Neural cell (in vitro differentiated cells): ENCODE measurements at regions not wholly inside any gene's neighbourhood (a gene's known extent, or its start where the extent isn't known, plus 50 kb on each side); places are given as distances from the start of the nearest gene placed in this dataset.

ENCODE experiments used
- H2AFZ ChIP-seq: fragments of 200-600, 300-800 bp; sonication (generic), shearing (Covaris generic); 2 replicates; pipeline ENCODE4 v1.6.0; 2014; ENCODE audit warnings: low read depth, mild to moderate bottlenecking, antibody characterized with exemption, low read length, moderate library complexity
- H3F3A ChIP-seq: fragments of 200-600 bp; shearing (Covaris generic); 2 replicates; pipeline ENCODE4 v1.6.1; 2016; ENCODE audit warnings: mild to moderate bottlenecking, moderate library complexity, mixed read lengths, antibody characterized with exemption, low read length; ENCODE audit not compliant: insufficient read depth, poor library complexity, severe bottlenecking
- H3K27ac ChIP-seq: fragments of 200-600, 300-800 bp; sonication (generic), shearing (Covaris generic); 2 replicates; pipeline ENCODE4 v1.5.1; 2014; ENCODE audit warnings: mild to moderate bottlenecking, low read length, moderate library complexity
- H3K27me3 ChIP-seq: fragments of 300-800, 200-600 bp; sonication (generic), shearing (Covaris generic); 2 replicates; pipeline ENCODE4 v1.6.0; 2014; ENCODE audit warnings: mild to moderate bottlenecking, low read depth, low read length, moderate library complexity; ENCODE audit not compliant: insufficient read depth
- H3K36me3 ChIP-seq: fragments of 300-800, 200-600 bp; sonication (generic), shearing (Covaris generic); 2 replicates; pipeline ENCODE4 v1.5.1; 2014; ENCODE audit warnings: mild to moderate bottlenecking, antibody characterized with exemption, low read length, moderate library complexity; ENCODE audit not compliant: insufficient read depth
- H3K4me2 ChIP-seq: fragments of 300-800, 200-600 bp; sonication (generic), shearing (Covaris generic); 2 replicates; pipeline ENCODE4 v1.6.0; 2014; ENCODE audit warnings: mild to moderate bottlenecking, low read length
- H3K4me3 ChIP-seq: fragments of 300-800, 200-600 bp; sonication (generic), shearing (Covaris generic); 2 replicates; pipeline ENCODE4 v1.5.1; 2014; ENCODE audit warnings: mild to moderate bottlenecking, low read length, moderate library complexity
- H3K79me2 ChIP-seq: fragments of 200-600 bp; shearing (Covaris generic); replicated peaks from 2 replicates; pipeline ENCODE4 v1.6.0; 2014; ENCODE audit warnings: mild to moderate bottlenecking, low read length, moderate library complexity; ENCODE audit not compliant: insufficient read depth
- H3K9ac ChIP-seq: fragments of 300-800, 200-600 bp; sonication (generic), shearing (Covaris generic); 2 replicates; pipeline ENCODE4 v1.6.1; 2016; ENCODE audit warnings: mild to moderate bottlenecking, low read length, mixed read lengths
- H3K9me2 ChIP-seq: fragments of 200-600 bp; shearing (Covaris generic); 2 replicates; pipeline ENCODE4 v1.6.1; 2016; ENCODE audit warnings: mild to moderate bottlenecking, low read length, mixed read lengths; ENCODE audit not compliant: insufficient read depth
- H3K9me3 ChIP-seq: fragments of 200-600, 300-800 bp; sonication (generic), shearing (Covaris generic); 2 replicates; pipeline ENCODE4 v1.6.1; 2016; ENCODE audit warnings: mild to moderate bottlenecking, mixed run types, low read length, moderate library complexity, mixed read lengths
- H4K20me1 ChIP-seq: fragments of 200-600 bp; shearing (Covaris generic); 2 replicates; pipeline ENCODE4 v1.6.1; 2016; ENCODE audit warnings: mild to moderate bottlenecking, mixed run types; ENCODE audit not compliant: insufficient read depth
- CTCF ChIP-seq: fragments of 450-650 bp; IDR thresholded peaks from 2 replicates; pipeline ENCODE4 v1.5.1; 2014; ENCODE audit warnings: antibody characterized with exemption, mild to moderate bottlenecking, moderate library complexity; ENCODE audit not compliant: poor library complexity, severe bottlenecking
- EP300 ChIP-seq: fragments of 450-650 bp; conservative IDR thresholded peaks from 2 replicates; pipeline ENCODE4 v1.6.1; 2014; ENCODE audit warnings: antibody characterized with exemption, mild to moderate bottlenecking, moderate library complexity; ENCODE audit not compliant: poor library complexity, severe bottlenecking
- EZH2 ChIP-seq: fragments of 200-600, 300-800 bp; shearing (Covaris generic), sonication (generic); IDR thresholded peaks from 2 replicates; pipeline ENCODE4 v1.6.1; 2014; ENCODE audit warnings: antibody characterized with exemption, low read length, borderline replicate concordance, mild to moderate bottlenecking; ENCODE audit not compliant: insufficient read depth, poor library complexity, severe bottlenecking
- MXI1 ChIP-seq: fragments of 450-650 bp; conservative IDR thresholded peaks from 2 replicates; pipeline ENCODE4 v1.6.1; 2014; ENCODE audit warnings: antibody characterized with exemption, mild to moderate bottlenecking; ENCODE audit not compliant: poor library complexity, severe bottlenecking
- POLR2AphosphoS5 ChIP-seq: IDR thresholded peaks from 2 replicates; pipeline ENCODE4 v1.6.1; 2012
- RAD21 ChIP-seq: fragments of 450-650 bp; conservative IDR thresholded peaks from 2 replicates; pipeline ENCODE4 v1.6.1; 2014; ENCODE audit warnings: antibody characterized with exemption, mild to moderate bottlenecking, moderate library complexity
- REST ChIP-seq: IDR thresholded peaks from 2 replicates; pipeline ENCODE4 v1.6.1; 2012; ENCODE audit warnings: borderline replicate concordance
- SMC3 ChIP-seq: fragments of 450-650 bp; conservative IDR thresholded peaks from 2 replicates; pipeline ENCODE4 v1.6.1; 2014; ENCODE audit warnings: antibody characterized with exemption, mild to moderate bottlenecking, moderate library complexity; ENCODE audit not compliant: poor library complexity
- TAF1 ChIP-seq: IDR thresholded peaks from 2 replicates; pipeline ENCODE4 v1.6.1; 2012; ENCODE audit warnings: low read depth

- H3K9me2 ChIP-seq = no peaks in the 10 kb centered on the region
- H3K27ac ChIP-seq = no peak overlapping the region
- no peaks in the 10 kb centered on the region for H3K79me2 ChIP-seq
- no peak overlapping the region for H3K4me2 ChIP-seq
- H4K20me1 ChIP-seq = no peaks in the 10 kb centered on the region
- no peaks in the 10 kb centered on the region for H3F3A ChIP-seq
- H3K9ac ChIP-seq = no peak overlapping the region
- H3K9me3 ChIP-seq = no peaks in the 10 kb centered on the region
- no peaks in the 10 kb centered on the region for H3K36me3 ChIP-seq
- no peaks in the 10 kb centered on the region for H3K27me3 ChIP-seq
- TF ChIP-seq SMC3 = no peak
- TF ChIP-seq TAF1 = no peak
- TF ChIP-seq EP300 = no peak
- TF ChIP-seq MXI1 = no peak
- no peak for TF ChIP-seq RAD21
- no peak for TF ChIP-seq REST
- no peak for TF ChIP-seq POLR2AphosphoS5
- H3K4me3 ChIP-seq = no peak overlapping the region
- H2AFZ ChIP-seq = no peak overlapping the region
These were observed 379.6 kb downstream of the SLITRK6 start for GRCh38 chr13:85419611-85420010.

GRCh38 chr13:85417807-85418206 lies 381.4 kb downstream of the SLITRK6 start:
- no peak overlapping the region for H3K4me2 ChIP-seq
- no peaks in the 10 kb centered on the region for H3K79me2 ChIP-seq
- no peak overlapping the region for H3K9ac ChIP-seq
- H2AFZ ChIP-seq = no peak overlapping the region
- no peaks in the 10 kb centered on the region for H3K9me3 ChIP-seq
- H3K4me3 ChIP-seq = no peak overlapping the region
- H4K20me1 ChIP-seq = no peaks in the 10 kb centered on the region
- no peaks in the 10 kb centered on the region for H3K9me2 ChIP-seq
- H3K27ac ChIP-seq = no peak overlapping the region
- no peak for TF ChIP-seq POLR2AphosphoS5
- no peaks in the 10 kb centered on the region for H3K36me3 ChIP-seq
- no peaks in the 10 kb centered on the region for H3K27me3 ChIP-seq
- H3F3A ChIP-seq = no peaks in the 10 kb centered on the region

GRCh38 chr13:85413664-85414063 lies 385.6 kb downstream of the SLITRK6 start:
- no peak overlapping the region for H3K9ac ChIP-seq
- no peak overlapping the region for H3K4me3 ChIP-seq
- no peaks in the 10 kb centered on the region for H3K27me3 ChIP-seq
- H4K20me1 ChIP-seq = no peaks in the 10 kb centered on the region
- H3K9me2 ChIP-seq = no peaks in the 10 kb centered on the region
- no peak overlapping the region for H3K4me2 ChIP-seq
- no peaks in the 10 kb centered on the region for H3K36me3 ChIP-seq
- H3K27ac ChIP-seq = no peak overlapping the region
- H2AFZ ChIP-seq = no peak overlapping the region
- H3F3A ChIP-seq = no peaks in the 10 kb centered on the region
- no peaks in the 10 kb centered on the region for H3K79me2 ChIP-seq
- no peak for TF ChIP-seq MXI1
- H3K9me3 ChIP-seq = no peaks in the 10 kb centered on the region

GRCh38 chr13:85412448-85412847 lies 386.8 kb downstream of the SLITRK6 start:
- H3K79me2 ChIP-seq = no peaks in the 10 kb centered on the region
- H3K4me3 ChIP-seq = no peak overlapping the region
- H3K9me2 ChIP-seq = no peaks in the 10 kb centered on the region
- H3F3A ChIP-seq = no peaks in the 10 kb centered on the region
- no peaks in the 10 kb centered on the region for H3K9me3 ChIP-seq
- no peak overlapping the region for H3K4me2 ChIP-seq
- H3K27me3 ChIP-seq = no peaks in the 10 kb centered on the region
- no peaks in the 10 kb centered on the region for H4K20me1 ChIP-seq
- H3K36me3 ChIP-seq = no peaks in the 10 kb centered on the region
- TF ChIP-seq SMC3 (no peak), POLR2AphosphoS5 (no peak), MXI1 (no peak), TAF1 (no peak), EZH2 (no peak), REST (no peak), CTCF (no peak), RAD21 (no peak), EP300 (no peak)
- H3K9ac ChIP-seq = no peak overlapping the region
- no peak overlapping the region for H3K27ac ChIP-seq
- no peak overlapping the region for H2AFZ ChIP-seq
